ENCODE measurements at regions not wholly inside any gene's neighbourhood (a gene's known extent, or its start where the extent isn't known, plus 50 kb on each side); places are given as distances from the start of the nearest gene placed in this dataset.

DNA sequence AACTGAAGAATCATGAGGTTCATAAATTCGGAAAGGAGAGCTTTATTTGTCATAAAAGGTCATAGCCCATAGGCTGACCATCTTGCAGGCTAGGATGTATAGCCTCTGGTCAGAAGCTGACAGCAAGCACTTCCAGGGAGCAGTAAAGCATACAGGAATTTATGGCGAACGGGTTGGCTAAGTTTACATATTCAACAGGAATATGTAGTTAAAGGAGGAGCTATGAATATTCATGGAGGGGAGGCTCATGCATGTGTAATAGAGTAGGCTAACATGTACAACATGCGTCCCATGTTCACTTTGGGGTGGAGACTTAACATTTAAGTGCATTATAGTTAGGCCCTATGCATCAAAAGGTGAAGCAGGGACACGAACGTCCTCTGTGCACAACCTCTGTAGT, 1425.7 kb upstream of the TENM3 start:
- no peak for DNase-seq

DNA sequence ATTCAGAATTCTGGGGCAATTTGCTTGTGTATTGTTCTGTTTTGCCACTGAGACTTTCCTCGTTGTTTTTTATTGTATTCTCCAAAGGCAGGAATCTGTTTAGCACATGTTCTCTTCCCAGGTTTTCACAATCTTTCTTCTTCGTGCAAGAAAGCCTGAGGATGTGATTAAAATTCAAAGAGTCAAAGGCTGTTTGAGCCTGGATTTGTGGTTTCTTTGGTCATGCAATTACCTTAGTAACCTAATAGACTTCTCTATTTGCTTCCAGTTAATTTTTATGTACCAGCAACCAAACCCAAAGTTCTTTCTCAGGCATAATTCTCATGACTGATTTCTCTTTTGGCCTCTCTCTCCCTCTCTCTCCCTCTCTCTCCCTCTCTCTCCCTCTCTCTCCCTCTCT, 1420.1 kb upstream of the TENM3 start:
- DNase-seq = no peak

DNA sequence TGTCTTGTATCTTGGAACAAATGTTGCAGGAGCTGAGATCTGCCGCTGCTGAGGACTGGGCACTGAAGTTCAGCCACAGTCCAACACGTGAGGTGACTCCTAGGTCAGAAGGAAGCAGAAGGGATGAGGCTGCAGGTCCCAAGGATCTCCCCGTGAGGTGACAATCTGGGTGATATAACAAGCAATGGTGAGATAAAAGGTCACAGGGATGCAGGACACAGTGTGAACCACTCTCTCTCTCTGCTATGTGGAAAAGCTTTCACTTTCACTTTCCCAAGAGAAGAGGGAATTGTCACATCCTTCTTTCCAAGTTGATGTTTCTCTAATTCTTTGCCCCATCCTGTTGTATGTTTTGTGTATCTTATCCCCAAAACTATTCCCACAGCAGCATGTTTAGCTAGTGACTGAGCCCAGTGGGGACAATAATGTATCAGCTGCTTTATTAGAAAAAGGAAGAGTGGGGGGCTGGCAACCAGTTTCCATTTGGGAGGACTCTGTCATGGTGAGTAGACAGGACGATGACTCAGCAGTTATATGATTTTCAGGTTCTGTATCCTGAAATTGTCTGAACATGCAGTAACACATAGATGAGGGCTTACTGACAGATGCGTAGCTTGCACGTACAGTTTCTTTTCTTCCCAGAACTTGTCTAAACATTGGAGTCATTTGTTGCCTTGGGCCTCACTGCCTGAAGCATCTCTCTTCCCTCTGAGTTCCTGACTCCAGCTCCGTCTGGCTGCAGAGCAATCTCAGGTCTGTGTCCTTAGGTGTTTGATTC, 1415.8 kb upstream of the TENM3 start:
- peak; percentile 55 for DNase-seq

DNA sequence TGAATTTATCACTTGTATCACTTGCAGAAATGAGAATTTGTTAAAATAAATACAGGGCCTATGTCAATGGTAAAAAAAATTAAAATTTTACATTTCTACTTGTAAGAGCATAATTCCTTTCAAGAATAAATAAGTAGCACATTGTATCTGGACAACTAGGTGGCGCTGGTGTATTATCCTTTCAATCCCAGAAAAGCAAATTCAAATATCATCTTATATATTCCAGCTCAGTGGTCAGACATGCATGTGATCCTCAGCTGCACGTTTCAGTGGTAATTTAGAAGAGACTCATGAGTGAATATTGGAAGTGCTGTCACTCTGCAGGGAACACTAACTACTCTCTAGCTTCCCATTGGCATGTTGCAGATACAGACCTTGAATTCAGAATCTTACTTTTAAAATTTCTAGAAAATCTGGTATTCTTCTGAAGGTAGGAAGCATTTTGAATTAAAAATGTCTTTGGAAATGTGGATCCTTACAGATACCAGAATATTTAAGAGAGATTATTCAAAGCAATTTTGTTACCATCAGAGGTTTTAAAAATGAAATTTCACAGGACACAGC, 1414.7 kb upstream of the TENM3 start:
- DNase-seq = peak; percentile 87

DNA sequence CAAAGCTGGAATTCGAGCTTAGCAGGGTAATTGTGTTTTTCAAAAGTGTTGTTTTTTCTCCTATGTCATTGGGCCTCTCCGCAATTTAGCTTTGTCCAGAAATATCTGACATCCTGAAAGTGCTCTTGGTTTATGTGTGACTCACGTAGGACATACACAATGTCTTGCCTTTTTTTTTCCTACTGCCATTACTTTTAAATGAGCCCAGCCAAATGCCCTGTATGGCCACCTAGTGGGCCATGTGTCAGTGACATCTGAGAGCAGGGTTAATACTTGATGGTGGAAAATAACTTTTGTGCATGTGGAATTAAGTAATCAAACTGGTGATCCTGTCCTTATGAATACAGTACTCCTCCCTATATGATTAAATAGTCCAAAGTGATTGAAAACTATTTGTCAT, 1411.1 kb upstream of the TENM3 start:
- DNase-seq = no peak

DNA sequence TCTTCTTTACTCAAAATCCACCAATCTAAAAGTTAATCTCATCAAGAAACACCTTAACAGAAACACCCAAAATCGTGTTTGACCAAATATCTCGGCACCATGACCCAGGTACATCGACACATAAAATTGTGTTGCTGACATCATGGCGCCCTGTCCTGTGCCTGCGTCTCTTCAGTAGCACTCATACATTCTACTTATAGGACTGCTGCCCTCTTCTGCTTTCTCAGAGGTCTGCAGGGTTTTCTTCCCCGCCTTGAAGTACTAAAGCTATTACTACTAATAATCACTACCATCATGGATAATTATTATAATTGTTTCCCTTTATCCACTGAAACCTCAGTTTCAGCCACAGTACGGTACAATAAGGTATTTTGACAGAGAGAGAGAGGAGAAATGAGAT, 1403.1 kb upstream of the TENM3 start:
- no peak for DNase-seq

DNA sequence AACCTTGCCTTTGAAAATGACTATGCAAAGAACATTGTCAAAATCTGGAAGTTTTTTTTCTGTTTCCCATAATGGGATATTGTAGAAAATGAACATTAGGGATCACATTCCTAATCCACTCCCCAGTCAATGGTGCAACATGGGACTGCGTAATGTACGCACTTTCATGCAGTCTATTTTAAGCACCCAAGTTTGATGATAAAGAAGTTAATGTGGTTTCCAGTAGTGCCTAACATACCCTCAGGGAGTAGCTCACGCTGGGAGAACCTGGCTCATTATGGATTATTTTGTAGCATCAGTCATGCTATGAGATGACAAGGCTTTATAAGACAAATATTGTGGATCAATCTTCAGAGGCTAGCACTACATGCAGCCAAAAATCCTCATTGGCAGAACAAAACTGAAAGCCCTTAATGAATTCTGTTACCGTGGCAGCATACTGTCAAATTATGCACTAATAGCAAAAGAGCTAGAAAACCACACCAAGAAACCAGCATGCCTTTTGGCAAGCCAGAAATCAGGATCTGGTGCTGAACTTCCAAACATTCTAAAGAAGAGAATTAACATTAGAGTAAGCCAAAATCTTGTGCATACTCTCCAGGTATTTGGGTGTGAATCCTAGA, 1392.8 kb upstream of the TENM3 start:
- no peak for DNase-seq

DNA sequence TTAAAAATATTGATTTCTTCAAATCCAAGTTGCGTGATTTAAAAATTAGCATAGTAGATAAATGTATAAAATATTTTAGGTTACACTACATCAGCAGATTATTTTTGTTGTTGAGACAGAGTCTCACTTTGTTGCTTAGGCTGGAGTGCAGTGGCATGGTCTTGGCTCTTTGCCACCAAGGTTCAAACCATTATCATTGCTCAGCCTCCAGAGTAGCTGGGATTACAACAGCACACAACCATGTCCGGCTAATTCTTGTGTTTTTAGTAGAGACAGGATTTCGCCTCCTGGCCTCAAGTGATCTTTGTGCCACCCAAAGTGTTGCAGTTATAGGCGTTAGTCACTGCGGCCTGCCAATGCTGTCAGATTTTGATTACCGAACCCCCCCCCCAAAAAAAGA, 1390.5 kb upstream of the TENM3 start:
- DNase-seq = no peak

DNA sequence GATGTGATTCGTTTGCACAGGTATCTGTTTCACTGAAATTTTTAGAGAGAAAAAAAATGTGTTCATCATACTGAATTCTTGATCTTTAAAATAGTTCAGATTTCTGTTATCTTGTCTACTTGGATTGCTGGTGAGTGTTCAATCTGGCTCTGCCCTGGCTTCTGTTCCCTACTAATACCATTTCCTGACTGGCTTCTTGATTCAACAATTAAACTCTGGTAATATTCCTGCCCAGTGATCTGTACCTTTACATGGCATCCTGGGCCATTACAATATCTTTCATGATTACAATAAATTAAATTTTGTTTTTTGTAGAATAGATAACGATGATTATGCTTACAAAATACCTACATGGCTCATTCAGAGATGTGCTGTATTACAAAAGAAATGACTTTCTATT, 1388.0 kb upstream of the TENM3 start:
- no peak for DNase-seq

DNA sequence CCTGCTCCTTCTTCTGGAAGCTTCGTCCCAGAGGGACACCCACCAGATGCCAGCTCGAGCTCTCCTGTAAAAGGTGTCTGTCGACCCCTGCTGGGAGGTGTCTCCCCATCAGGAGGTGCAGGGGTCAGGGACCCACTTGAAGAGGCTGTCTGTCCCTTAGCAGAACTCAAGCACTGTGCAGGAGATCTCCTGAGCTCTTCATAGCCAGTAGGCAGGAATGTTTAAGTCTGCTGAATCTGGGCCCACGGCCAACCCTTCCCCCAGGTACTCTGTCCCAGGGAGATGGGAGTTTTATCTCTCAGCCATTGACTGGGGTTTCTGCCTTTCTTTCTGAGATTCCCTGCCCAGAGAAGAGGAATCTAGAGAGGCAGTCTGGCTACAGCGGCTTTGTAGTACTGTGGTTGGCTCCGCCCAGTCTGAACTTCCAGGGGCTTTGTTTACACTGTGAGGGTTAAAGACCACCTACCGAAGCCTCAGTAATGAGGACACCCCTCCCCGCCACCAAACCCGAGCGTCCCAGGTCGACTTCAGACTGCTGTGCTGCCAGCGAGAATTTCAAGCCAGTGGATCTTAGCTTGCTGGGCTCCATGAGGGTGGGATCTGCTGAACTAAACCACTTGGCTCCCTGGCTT, 1383.0 kb upstream of the TENM3 start:
- DNase-seq = no peak

DNA sequence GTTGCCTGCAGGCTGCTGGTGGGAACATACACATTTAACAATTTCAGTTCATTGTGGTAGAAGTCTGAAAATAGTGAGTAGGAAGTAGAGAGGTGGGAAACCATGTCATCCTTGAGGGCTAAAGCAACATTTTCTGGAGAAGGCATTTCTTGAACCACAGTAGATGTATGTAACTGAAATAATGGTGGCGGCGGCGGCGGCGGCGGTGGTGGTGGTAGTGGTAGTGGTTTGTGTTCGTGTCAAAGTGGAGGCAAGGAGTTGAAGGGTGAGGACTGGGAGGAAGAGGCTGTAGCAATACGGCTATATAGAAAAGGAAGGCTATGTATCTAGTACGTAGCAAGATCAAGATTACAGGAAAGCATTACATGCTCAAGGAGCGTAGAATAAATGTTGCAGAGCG, 1381.6 kb upstream of the TENM3 start:
- no peak for DNase-seq

DNA sequence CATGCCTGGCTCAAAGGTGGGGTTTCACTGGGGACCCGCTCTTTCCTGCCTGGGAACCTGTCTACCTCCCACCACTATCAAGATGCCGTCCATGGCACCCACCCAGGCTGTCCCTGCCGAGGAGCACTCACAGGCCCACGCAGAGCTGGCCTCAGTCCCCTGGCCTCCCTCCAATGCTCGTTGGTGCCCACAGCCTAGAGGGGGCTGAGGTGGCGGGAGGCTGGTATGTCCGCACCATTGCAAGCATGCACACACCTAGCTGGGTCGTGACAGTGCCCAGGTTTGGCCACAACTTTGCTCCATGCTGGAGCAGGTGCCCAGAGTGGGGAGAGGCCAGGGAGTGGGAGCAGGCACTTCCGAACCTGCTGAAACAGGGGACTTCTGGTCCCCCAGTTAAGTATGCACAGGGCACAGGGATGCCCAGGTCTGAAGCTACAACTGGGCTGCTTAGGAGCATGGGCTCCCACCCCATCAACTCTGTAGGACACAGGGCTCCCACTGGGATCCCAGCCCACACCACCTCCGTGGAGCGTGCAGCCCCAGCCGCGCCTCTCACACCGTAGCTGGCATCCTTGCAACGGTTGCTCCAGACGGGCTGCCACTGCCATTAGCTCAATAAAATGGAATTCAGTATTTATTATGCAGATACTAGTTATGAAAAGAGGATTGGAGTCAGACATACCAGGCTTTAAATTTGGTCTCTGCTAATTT, 1376.1 kb upstream of the TENM3 start:
- no peak for DNase-seq

DNA sequence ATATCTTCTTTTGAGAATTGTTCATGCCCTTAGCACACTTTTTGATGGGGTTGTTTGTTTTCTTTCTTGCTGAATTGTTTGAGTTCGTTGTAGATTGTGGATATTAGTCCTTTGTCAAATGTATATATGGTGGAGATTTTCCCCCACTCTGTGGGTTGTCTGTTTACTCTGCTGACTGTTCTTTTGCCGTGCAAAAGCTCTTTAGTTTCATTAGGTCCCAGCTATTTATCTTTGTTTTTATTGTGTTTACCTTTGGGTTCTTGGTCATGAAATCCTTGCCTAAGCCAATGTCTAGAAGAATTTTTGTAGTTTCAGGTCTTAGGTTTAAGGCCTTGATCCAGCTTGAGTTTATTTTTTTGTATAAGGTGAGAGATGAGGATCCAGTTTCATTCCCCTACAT, 1372.6 kb upstream of the TENM3 start:
- no peak for DNase-seq

DNA sequence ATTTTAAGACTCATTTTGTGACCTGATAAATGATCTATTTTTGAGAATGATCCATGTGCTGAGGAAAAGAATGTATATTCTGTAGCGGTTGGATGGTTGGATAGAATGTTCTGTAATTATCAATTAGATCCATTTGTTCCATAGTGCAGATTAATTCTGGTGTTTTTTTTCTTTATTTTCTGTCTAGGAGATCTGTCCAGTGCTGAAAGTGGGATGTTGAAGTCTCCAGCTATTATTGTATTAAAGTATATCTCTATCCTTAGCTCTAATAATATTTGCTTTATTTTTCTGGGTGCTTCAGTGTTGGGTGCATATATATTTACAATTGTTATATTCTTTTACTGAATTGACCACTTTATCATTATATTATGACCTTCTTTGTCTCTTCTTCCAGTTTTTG, 1344.9 kb upstream of the TENM3 start:
- no peak for DNase-seq

DNA sequence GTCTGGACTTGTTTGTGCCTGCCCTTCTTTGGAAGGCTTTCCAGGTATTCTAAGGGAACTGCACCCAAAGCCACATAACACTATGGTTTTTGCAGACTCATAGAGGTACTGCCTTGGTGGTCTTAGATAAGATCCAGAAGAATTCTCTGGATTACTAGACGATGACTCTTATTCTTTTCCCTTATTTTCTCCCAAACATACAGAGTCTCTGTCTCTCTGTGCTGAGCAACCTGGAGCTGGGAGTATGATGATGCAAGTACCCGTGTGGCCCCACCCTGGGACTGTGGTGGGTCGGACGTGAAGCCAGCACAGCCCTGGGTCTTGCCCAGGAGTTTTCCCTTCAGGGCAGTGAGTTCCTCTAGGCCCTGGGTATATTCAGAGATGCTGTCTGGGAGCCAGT, 1342.4 kb upstream of the TENM3 start:
- DNase-seq = no peak

DNA sequence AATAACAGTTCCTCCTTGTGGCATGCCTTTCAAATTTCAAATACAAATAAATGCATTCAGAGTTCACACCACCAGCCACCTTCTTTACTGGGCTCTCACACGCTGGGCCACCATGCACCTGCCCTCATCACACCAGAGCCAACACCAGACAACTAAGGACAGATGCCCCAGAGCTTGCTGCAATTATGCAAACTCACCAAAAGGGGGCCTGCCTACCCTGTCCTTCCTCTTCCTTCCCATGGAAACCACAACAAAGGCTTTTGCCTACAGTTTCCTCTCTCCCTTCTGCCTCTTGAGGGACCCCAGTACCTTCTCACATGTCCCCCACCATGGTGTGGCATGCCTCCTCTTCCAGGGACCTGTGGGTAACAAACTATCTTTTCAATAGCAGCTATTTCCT, 1333.9 kb upstream of the TENM3 start:
- no peak for DNase-seq

DNA sequence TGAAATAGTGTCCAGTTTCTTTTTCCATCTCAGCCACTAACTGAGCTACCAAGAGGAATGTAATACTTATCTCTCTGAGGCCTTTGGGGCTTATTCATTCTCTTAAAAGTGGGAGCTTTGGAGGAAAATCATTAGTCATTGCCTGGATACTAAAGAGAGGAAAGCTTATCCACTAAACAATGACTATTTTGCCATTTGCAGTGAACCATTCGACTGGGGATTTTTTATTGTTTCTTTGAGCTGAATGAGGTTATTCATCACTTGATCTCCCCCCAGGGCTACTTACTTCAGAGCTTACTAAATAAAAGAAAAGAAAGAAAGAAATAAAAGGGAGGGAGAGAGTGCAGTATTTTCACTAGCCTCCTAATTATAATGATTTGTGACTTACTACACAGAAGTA, 1329.5 kb upstream of the TENM3 start:
- no peak for DNase-seq

DNA sequence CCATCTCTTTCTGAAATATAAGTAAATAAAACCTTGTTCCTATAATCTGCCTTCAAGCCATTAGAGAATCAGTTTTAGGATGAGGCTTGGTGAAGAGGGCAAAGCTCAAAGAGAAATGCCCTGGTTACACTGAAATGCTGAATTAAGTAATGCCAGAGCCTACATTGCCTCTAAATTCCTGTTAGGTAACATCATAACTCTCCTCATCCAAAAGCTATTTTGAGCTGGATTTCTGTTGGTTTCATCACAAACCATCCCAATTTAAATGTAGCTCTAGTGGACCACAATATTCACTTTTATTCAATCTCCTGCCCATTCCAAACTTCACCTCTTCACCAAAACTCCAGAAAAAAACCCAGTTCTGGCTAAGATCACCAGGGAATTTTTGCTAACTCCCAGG, 1319.7 kb upstream of the TENM3 start:
- DNase-seq = no peak

DNA sequence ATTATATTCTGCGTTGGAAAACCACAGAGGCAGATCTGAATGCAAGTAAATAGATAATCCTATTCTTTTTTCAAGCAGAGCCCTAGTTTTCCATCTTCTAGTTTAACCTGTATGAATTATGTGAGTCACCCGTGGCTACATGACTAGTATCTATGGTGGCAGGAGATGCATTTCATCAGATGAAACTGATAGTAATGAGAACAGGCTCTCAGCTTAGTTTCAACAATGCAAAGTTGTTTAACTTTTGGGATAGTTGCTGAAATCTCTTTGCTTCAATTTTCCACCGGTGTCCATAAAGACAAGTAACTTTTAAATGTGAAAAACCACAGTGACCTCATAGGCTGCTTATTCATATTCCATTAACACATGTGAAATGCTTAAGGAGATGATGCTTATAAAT, 1317.4 kb upstream of the TENM3 start:
- DNase-seq = no peak

DNA sequence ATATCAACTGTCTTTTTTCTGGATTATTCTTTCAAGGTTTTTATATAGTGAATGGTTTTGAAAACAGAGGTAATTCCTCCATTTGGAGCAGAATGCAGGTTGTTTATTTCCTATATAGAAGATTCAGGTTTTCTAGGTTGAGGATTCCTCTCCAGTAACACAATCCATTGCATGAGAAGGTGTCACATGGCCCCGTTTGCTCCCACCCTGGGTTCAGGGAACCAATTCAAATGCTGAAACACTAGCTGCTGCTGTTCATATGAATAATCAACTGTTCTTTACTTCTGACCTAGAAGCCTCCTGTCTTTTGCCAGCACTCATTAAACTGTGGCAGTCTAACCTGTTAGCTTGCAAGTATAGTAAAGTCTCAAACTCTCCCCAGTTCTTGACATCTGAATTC, 1316.9 kb upstream of the TENM3 start:
- no peak for DNase-seq

DNA sequence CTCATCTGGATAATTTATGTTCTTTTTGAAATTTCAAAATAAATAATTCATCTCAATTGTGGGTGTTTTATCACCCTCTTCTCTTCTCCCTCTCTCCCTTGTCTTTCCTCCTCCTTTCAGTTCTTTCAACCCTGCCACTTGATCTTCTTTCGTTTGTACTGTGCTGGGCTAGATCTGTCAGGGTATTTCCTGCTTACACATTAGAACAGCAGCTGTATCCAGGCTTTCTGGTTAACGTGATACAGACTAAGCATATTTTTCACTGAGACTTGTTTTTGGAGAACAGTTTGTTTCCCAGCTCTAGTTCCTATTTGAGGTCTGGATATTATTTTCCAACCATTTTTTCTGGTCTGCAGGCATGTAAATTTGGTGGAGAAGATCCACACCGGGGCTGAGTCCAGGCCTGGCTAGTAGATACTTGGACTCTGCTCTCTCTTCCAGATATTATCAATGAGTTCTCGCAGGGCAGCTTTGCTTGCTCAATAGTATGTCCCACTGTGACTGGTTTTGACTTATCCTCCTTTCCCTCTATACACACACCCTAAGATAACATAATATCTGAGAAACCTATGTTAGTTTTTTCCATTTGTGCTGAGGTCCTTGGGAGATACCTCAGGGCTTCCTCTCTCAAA, 1310.7 kb upstream of the TENM3 start:
- DNase-seq = peak; percentile 24

DNA sequence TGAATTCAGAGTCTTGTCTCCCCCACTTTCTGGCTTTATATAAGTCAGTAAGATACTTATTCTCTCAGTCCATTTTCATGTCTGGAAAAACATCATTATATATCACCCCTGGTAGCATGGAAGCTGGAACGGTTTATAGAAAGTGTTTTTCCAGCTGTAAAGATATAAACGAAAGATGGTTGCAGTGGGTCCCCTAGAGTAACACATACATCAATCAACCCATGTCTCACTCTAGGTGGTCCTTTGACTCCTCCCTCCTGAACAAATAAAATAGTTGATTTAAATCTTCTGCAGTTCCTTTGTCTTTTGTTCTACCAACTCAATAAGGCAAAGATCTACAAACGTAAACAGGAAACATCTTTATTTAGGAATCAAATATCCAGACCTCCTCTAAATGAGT, 1306.1 kb upstream of the TENM3 start:
- DNase-seq = peak; percentile 13
